ENCODE measurements at regions not wholly inside any gene's neighbourhood (a gene's known extent, or its start where the extent isn't known, plus 50 kb on each side); places are given as distances from the start of the nearest gene placed in this dataset.

DNA sequence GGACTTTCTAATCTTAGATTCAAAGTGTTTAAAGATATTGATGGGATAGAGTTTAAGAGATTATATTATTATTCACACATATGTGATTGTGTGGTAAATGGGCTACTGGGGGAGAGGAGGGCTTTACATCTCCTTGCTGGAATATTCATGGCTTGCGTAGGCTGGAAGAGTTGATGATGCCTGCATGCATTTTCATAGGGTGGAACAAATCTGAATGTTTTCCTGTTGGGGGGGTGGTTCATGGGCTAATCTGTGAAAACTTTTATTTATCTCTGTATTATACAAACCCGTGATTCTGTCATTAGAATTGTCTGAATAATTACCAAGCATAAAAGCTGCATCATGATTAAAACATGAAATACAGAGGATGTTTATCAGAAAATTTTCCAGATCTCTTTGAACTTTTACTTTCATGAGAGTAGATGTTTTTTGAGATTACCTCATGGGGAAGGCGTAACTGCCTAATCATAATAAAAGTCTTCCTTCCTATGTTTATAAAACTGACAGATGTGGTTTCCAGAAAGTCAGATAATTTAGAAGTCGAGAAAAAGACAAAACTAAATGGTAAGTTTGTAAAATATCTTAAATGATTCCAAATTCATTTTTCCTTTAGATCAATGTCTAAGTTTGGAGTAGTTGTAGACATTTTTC is 1185.4 kb upstream of the SEMA6A start:
- TF ChIP-seq CTCF (IDR thresholded peaks at IDR 0.05): no peak
- no peak for TF ChIP-seq POLR2A (IDR thresholded peaks at IDR 0.05)

All from thyroid gland (tissue), 4 donors.